GM18867 (cell line): ENCODE measurements at regions not wholly inside any gene's neighbourhood (a gene's known extent, or its start where the extent isn't known, plus 50 kb on each side); places are given as distances from the start of the nearest gene placed in this dataset.
"Not testable (repeated sequence)": the region's sequence is repeated elsewhere in the genome, so short reads cannot be mapped to it uniquely, and the experiment has no call there.

Source experiments
- ATAC-seq: cut with Tn5 transposase; IDR thresholded peaks from one replicate; pipeline ENCODE4 v1.9.1; 2021; ENCODE audit warnings: mild to moderate bottlenecking, moderate library complexity; ENCODE audit not compliant: unreplicated experiment

GRCh38 chr4:32841217-32841616 lies 2121.0 kb downstream of the PCDH7 start:
- no peak for ATAC-seq

DNA sequence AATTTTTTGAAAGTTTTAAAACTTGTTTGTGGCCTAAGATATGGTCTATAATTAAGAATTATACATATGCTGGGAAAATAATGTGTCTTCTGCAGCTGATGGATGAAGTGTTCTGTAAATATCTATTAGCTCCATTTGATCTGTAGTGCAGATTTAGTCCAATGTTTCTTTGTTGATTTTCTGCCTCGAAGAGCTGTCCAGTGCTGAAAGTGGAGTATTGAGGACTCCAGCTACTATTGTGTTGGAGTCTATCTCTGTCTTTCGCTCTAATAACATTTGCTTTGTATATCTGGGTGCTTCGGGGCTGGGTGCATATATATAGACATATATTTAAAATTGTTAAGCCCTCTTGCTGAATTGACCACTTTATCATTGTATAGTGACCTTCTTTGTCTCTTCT lies 2127.3 kb downstream of the PCDH7 start:
- ATAC-seq: no peak

DNA sequence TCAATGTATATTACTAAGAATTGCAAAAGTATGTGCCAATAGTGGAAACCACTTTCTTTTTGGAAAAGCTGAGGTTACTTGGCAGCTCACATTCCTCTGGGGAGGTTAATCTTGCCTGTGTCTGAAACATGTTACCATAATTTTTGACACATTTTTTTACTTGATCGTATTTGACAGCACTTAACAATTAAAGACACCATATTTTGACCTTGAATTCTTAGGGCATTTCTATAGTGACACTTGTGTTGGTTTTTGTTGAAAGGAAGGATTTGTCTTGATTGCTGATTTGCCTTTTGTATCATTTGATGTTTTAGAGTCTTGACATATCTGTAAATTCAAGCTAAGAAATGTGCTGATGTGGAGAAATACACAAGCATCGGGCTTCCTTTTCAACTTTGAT lies 2135.5 kb downstream of the PCDH7 start:
- ATAC-seq: no peak

DNA sequence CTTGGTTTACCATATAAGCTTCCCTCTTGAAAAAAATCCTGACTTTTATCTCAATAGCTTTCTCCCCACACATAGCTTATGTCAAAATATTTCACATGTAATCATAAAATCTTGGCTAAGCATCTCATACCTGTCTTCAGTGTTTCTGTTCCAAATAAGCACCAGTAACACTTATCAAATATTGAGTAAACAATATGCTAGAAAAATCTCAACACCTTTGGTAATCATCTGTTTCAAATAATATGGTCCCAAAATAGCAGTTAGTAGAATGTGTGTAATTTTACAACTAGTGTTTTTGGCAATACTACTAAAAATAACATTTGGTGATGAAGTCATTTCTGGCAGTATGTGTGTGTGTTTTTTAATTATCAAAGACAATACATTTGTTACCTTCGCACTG lies 2138.2 kb downstream of the PCDH7 start:
- ATAC-seq: no peak

GRCh38 chr4:32858971-32859370 lies 2138.8 kb downstream of the PCDH7 start:
- no peak for ATAC-seq

DNA sequence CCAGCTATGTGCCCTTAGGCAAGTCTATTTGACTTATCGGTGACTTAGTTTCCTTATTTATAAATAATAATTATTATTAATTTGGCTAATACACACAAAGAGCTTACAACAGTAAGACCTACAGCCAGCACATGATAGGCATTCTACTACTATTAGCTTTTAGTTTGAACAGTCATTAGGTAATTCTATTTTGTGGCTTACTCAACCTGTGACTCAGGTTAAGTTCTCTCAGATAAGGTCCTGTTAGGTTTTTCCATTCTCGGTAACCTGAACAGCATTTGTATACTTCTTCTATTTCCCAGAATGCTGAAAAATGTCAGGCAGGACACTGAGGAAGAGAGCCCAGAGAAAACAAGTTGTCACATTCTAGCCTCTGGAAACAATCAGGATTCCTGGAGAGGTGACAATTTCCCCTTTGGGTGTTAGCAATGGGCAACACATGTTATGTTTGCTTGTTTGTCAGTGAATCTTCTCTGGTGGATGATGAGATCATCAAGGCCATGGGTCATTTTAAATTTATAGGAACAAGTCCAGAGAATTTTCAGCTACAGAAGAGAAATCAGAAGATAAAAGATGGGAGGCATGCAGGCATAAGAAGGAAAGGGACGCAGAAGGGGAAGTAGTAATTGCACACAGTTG lies 2144.7 kb downstream of the PCDH7 start:
- ATAC-seq: no peak

DNA sequence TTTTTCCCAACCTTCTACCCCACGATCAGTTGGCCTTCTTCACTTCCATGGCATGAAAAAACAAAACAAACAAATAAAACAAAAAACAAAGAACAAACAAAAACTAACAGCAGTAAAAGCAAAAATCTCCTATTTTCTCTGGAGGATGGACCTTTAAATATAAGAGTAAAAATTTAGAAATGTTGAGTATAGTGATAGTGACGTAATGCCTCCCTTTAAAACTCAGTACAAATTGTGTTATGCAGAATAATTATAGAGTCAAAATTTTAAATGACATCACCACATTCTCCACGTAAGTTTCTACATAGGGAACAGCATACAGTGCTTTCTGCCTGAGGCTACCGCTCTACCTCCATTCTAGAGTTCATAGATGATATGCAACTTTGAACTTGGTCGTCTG lies 2156.4 kb downstream of the PCDH7 start:
- ATAC-seq: no peak

GRCh38 chr4:32879913-32880312 lies 2159.7 kb downstream of the PCDH7 start:
- ATAC-seq: no peak

DNA sequence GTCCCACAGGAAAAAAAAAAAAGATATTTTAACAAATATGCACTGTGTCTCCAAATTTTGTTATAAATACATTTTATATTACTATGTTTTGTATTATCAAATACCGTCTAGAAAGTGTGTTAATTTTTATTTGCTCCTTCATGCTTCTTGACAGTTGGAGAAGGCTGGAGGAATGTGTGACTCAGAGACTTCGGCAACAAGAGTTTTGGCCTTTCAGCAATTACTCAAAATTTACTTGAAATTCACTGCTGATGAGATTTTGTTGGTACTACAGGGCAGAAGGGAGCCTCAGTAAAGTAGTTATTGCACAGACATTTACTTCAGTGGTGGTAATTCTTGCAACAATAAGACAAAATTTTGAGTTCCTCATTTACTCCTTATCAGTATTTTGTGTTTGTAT lies 2164.0 kb downstream of the PCDH7 start:
- ATAC-seq: no peak

- no peak for ATAC-seq
These were observed 2170.2 kb downstream of the PCDH7 start for GRCh38 chr4:32890398-32890797.

GRCh38 chr4:32909053-32909452 lies 2188.9 kb downstream of the PCDH7 start:
- ATAC-seq: no peak

DNA sequence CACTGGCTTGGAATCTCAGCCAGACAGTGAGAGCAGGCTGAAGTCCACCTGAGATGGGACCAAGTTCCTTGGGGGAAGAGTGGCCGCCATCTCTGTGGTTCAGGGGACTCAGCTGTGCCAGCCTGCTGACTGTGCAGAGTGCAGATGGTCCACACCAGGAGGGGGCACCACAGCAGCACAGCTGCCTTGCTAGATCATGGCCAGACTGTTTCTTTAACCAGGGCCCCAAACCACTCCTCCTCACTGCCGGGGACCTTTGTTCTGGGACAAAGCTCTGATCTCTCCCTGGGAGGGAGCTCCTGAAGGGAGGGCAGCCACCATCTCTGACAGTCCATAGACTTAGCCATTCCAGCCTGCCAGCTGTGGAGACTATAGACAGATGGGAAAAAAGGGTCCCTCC lies 2189.6 kb downstream of the PCDH7 start:
- ATAC-seq: no peak

DNA sequence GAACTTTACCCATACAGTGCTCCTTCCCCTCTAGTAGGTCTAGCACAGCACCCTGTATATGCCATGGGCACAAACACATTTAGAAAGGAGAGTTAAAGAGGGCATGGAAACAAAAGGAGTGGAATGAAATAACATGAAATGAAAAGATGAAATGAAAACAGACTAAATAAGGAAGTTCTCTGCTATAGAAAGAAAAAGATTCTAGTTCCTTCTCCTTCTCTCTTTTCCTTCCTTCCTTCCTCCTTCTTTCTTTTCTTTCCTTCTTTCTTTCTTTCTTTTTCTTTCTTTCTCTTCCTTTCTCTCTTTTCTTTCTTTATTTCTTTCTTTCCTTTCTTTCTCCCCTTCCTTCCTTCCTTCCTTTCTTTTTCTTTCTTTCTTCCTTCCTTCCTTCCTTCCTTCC lies 2197.4 kb downstream of the PCDH7 start:
- ATAC-seq: no peak

DNA sequence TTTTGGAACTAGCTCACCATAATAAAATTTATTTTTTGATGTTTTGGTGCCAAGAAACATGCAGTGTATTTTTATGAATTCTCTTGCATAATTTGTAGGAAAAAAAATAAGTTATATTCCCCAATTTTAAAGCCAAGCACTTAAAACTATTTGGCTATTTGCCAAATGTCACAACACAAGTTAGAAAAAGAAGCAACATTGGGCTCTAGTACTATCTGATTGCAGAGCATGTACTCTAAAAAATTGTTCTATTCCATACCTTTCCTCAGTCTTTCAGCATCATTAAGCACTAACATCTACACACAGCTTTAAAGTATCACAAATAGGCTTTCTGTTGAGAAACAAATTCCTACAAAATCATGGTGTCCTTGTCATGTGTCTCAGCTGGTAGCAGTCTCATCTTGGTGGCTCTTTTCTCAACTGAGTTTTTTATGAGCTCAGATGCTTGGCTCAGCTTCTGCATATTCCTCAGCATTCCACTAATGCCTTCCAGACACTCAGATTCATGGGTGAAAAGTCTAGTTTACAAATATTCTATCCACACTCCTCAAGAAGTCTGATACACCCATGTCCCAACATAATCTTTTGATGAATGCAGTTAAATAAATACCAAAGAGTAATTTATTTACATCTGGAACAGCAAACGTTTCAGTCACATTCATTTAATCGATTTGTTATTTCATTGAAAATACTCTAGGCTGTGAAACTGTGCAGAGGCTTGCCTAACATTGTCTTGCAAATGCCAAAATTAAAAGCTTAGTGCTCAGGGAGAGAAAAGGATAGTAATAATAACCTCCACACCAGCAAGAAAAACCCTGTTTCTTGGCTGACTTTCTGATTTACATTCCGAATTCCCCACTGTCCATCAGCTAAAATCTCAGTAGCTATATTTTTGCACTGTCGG lies 2209.9 kb downstream of the PCDH7 start:
- ATAC-seq: no peak

GRCh38 chr4:32930700-32931099 lies 2210.5 kb downstream of the PCDH7 start:
- no peak for ATAC-seq

- no peak for ATAC-seq
These were observed 2211.3 kb downstream of the PCDH7 start for GRCh38 chr4:32931475-32931874.

DNA sequence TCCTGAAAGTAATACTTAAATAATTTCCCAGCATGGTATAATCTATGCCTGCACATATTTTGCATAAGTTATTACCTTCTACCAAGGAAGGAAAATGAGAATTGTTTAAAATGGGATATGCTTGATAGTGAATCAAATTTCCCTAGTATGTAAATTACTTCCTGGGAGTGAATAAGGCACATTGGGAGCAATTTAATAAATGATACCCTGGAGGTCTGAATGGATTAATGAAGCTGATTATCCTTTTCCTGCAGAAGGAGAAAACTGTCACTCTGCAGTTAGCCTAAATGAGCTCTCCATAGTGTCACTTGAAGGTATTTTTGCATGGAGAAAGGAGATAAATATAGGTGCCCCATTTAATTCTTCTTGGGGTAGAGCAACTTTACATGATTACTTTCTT lies 2212.0 kb downstream of the PCDH7 start:
- no peak for ATAC-seq

GRCh38 chr4:32939222-32939621 lies 2219.1 kb downstream of the PCDH7 start:
- ATAC-seq: not testable (repeated sequence)

DNA sequence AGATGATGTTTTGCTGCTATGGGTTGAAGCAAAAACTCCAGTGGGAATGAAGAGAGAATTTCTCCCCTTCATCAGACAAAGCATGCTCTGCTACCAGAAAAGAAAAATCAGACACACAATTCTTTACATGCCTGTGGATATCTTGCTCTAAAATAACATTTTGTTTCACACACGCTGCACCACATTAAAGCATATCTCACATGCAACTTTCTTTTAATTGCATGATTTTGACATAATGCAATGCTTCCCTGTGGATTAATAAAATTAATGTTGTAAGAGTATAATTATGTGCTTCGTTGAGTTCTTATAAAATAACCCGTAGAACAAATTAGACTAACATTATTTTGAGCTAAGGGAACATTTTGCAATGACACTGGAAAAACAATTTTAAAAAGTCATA lies 2230.7 kb downstream of the PCDH7 start:
- no peak for ATAC-seq

- ATAC-seq: no peak
These were observed 2238.4 kb downstream of the PCDH7 start for GRCh38 chr4:32958586-32958985.

DNA sequence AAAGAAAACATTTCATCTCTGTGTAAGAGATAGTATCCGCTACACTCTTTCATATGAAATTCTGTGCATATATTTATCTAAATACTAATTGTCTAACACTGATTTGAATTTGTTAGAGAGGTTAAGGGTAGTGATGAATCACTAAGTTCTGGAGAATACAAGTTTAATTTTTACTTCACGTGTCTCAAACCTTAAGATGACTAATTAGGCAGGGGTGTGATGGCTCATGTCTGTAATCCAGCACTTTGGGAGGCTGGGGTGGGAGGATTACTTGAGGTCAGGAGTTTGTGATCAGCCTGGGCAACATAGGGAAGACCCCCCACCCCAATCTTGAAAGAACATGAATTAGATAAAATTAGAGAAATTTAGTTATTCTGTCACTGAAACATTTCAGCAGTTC lies 2241.9 kb downstream of the PCDH7 start:
- ATAC-seq: no peak

DNA sequence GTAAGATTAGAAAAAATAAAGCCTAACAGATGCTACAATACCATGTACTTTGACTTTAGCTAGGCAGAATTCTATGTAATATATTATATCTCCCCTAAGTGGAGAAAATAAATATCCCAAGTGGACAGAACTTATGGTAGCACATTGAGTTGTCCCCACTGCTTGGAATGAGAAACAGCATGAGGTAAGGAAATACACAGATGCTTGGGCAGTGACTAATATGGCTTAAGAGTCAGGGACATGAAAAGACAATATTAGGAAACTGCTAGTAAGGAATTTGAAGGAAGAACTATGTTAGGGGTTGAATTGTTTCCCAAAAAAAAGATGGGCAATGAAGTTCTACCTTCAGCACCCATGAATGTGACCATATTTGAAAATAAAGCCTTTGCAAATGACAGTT lies 2265.1 kb downstream of the PCDH7 start:
- ATAC-seq: no peak
